AG04450 (cell line): ENCODE measurements at regions not wholly inside any gene's neighbourhood (a gene's known extent, or its start where the extent isn't known, plus 50 kb on each side); places are given as distances from the start of the nearest gene placed in this dataset.

Experiments
- CTCF ChIA-PET: fragments of 300-600, 350-600 bp; formaldehyde crosslinking; extraction: SDS; loops from one replicate; lab custom pipeline; 2022; ENCODE audit warnings: antibody characterized with exemption, inconsistent platforms; lab: Charles Lee
- POLR2A ChIA-PET: fragments of 350-600 bp; formaldehyde crosslinking; extraction: SDS; loops from one replicate; lab custom pipeline; 2021; ENCODE audit warnings: antibody characterized with exemption, inconsistent platforms; lab: Yijun Ruan, JAX
- DNase-seq: peaks from one replicate; pipeline ENCODE4 v3.0.0-alpha.2; 2011; ENCODE audit warnings: low read depth, low spot score
- H3K27ac ChIP-seq: one replicate; pipeline ENCODE4 v1.5.1; 2012; ENCODE audit warnings: low read depth, low read length, control low read depth
- H3K27me3 ChIP-seq: one replicate; pipeline ENCODE4 v1.6.0; 2012; ENCODE audit warnings: low read length; ENCODE audit not compliant: control insufficient read depth, insufficient read depth
- H3K4me3 ChIP-seq: 2 replicates; pipeline ENCODE4 v1.5.1; 2011; ENCODE audit warnings: mild to moderate bottlenecking, low read depth, low read length, control low read depth
- H3K9me3 ChIP-seq: 2 replicates; pipeline ENCODE4 v1.5.1; 2012; ENCODE audit warnings: low read length; ENCODE audit not compliant: control insufficient read depth, insufficient read depth
- TF ChIP-seq, protein P1 (sequence below): IDR thresholded peaks from 2 replicates; pipeline ENCODE4 v1.5.1; 2011; ENCODE audit warnings: low read depth, low read length, control low read depth, inconsistent platforms

DNA sequence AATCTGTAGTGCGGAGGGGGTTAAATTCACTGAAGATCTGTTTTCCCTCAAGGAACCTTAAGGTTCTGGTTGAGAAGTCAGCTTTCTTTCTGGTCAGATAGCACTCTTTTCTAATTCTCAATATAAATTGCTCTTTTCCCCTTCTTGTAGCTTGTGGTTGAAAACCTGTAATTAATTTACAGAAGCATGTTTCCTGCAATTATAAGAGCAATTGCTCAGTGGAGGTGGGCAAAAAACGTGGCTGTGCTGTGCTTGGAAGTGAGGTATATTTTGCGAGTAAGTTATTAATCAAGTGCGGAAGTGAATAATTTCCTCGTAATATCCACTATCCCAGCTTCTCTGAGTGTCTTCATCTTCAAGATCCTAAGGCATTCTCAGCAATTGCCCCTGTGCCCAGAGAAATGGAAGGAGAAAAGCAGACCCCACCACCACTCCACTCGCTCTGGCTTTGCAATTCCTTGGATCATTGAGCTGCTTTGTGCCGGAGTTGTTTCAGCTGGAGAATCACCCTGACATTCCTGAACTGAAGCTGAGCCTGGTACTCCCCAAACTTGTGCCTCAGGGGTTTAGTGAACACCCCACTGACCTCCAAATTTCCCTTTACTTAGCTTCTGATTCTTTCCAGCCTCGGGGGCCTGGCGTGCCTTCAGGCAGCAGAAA is 140.6 kb downstream of the LRRC70 start:
- Histone ChIP-seq H3K9me3 (no peaks in the 10 kb centered on the region), H3K27me3 (no peaks in the 10 kb centered on the region), H3K4me3 (no peak overlapping the region), H3K27ac (no peak overlapping the region)
- CTCF ChIA-PET: interaction anchor here (0.7 to 1.1 kb wide), 3 partner anchors 10 to 260 kb away, joined by 3 to 5 read pairs (median 5); no protein-coding TSS in a partner anchor
- TF ChIP-seq, protein P1, sequence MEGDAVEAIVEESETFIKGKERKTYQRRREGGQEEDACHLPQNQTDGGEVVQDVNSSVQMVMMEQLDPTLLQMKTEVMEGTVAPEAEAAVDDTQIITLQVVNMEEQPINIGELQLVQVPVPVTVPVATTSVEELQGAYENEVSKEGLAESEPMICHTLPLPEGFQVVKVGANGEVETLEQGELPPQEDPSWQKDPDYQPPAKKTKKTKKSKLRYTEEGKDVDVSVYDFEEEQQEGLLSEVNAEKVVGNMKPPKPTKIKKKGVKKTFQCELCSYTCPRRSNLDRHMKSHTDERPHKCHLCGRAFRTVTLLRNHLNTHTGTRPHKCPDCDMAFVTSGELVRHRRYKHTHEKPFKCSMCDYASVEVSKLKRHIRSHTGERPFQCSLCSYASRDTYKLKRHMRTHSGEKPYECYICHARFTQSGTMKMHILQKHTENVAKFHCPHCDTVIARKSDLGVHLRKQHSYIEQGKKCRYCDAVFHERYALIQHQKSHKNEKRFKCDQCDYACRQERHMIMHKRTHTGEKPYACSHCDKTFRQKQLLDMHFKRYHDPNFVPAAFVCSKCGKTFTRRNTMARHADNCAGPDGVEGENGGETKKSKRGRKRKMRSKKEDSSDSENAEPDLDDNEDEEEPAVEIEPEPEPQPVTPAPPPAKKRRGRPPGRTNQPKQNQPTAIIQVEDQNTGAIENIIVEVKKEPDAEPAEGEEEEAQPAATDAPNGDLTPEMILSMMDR: no peak
- no peak for DNase-seq
- POLR2A ChIA-PET: no interaction called here

DNA sequence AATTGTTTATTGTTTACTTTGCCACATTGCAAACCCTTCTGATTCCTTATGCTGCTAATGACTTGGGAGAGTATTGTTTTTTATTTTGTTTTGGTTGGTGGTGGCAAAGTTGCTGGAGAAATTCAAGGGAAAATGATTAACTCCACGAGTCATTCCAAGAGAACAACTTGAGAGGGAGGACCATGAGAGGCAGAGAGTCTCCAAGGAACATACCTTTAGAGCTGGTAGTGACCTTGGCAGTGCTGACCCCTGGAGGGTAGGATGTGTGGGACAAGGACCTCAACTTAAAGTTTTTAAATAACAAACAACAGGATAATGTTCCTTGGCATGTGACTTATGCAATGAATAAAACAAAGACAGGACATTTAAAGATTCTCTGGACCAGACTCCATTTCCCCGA is 139.7 kb downstream of the LRRC70 start:
- Histone ChIP-seq H3K4me3 (no peak overlapping the region), H3K27ac (no peak overlapping the region), H3K9me3 (no peaks in the 10 kb centered on the region), H3K27me3 (no peaks in the 10 kb centered on the region)
- DNase-seq: no peak
- ChIA-PET CTCF (interaction anchor here (1.1 kb wide), 1 partner anchor 259 kb away, joined by 5 read pairs; no protein-coding TSS in a partner anchor), POLR2A (no interaction called here)
- TF ChIP-seq, protein P1: 0 out of 2 replicates have a peak, but pooled peaks have one; percentile 2

GRCh38 chr5:62717301-62717933 is 138.8 kb downstream of the LRRC70 start:
- POLR2A ChIA-PET: no interaction called here
- TF ChIP-seq, protein P1: no peak
- Histone ChIP-seq H3K4me3 (no peak overlapping the region), H3K27ac (no peak overlapping the region), H3K27me3 (no peaks in the 10 kb centered on the region), H3K9me3 (no peaks in the 10 kb centered on the region)
- DNase-seq: no peak
- CTCF ChIA-PET: no interaction called here

- Histone ChIP-seq H3K4me3 (no peak overlapping the region), H3K27me3 (no peaks in the 10 kb centered on the region), H3K27ac (no peak overlapping the region), H3K9me3 (no peaks in the 10 kb centered on the region)
- POLR2A ChIA-PET: no interaction called here
- TF ChIP-seq, protein P1: no peak
- DNase-seq: no peak
- CTCF ChIA-PET: no interaction called here
Measured at GRCh38 chr5:62714296-62714695, 135.7 kb downstream of the LRRC70 start.
